ENCODE measurements at regions not wholly inside any gene's neighbourhood (a gene's known extent, or its start where the extent isn't known, plus 50 kb on each side); places are given as distances from the start of the nearest gene placed in this dataset.

DNA sequence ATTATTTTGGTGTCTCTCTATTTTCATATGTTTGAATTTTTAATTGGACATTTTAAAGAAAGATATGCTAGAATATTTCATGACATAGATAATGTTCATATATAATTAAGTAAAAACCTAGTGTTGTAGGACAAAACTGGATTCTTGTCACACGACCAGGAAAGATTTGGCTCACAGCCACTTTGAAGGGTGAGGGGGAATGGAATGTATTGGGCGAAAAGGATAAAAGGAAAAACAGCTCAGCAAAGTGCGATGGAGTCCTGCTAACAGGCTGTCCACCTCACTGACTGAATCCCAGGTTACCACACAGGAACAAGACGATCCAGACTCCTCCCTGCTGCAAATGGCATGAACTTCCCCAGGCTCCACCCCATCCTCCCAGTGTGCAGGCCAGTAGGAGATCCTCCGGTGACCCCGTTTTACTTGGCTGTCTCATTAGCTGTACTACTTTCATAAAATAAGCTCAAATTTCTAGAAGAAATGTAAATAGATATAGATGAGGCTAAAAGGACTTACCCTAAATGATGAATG is 186.2 kb downstream of the CD47 start:
- DNase-seq (ENCODE audit: low read depth in 2 of 2) = no peak

GRCh38 chr3:107899990-107900651 is 190.7 kb downstream of the CD47 start:
- DNase-seq (ENCODE audit: low read depth in 2 of 2) = no peak

DNA sequence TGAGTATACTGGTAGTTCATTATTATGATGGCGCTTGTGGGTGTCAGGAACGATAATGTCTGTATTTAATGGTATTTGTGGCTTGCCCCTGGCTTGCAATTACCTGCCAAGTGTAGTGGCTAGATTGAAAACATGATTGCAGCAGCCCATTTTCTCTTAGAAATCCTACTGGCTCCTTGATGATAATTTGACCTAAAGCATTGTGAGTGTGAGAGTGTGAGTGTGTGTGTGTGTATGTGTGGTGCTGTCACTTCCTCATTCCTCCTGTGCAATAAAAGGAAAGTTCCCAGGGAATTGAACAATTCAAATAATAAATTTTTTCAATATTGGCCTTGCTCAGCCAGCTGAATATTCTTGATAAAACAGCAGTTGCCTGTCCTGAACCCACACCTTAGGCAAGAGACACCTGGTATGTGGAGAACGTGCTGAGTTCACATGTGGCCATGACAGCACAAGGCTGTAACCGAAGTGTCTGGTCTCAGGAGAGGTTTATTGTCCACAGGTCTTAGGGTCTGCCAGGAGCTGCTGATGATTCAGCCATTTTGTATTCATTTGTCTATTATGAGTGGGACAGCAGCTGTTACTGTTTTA is 193.3 kb downstream of the CD47 start:
- DNase-seq (ENCODE audit: low read depth in 2 of 2) = peak; percentile 39 to 44

DNA sequence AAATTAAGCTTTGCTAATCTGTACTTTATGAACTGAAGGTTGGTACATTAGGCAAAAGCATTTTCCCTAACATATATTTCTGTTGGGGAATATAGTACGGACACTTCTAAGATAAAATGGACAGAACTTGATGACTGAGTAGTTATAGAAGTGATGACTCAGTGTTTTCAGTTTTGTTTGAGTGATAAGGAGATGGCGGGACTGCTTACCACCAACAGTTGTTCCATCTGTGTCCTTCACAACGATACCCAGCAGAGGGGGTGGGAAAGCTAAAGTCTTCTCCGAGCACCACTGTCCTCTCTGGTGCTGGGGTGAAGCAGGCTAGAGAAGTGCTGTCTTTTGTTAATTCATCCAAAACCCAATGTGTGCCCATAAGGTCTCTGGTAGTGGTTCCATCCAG is 195.8 kb downstream of the CD47 start:
- DNase-seq (ENCODE audit: low read depth in 2 of 2) = no peak

GRCh38 chr3:107892955-107893624 is 197.7 kb downstream of the CD47 start:
- no peak for DNase-seq (ENCODE audit: low read depth in 2 of 2)

GRCh38 chr3:107884719-107885460 is 205.9 kb downstream of the CD47 start:
- peak; percentile 76 to 81 for DNase-seq (ENCODE audit: low read depth in 2 of 2)

- DNase-seq (ENCODE audit: low read depth in 2 of 2) = no peak
Measured at GRCh38 chr3:107884028-107884427, 206.8 kb downstream of the CD47 start.

- DNase-seq (ENCODE audit: low read depth in 2 of 2) = no peak
Measured at GRCh38 chr3:107882881-107883280, 207.9 kb downstream of the CD47 start.

- DNase-seq (ENCODE audit: low read depth in 2 of 2) = no peak
Measured at GRCh38 chr3:107882261-107882660, 208.6 kb downstream of the CD47 start.

DNA sequence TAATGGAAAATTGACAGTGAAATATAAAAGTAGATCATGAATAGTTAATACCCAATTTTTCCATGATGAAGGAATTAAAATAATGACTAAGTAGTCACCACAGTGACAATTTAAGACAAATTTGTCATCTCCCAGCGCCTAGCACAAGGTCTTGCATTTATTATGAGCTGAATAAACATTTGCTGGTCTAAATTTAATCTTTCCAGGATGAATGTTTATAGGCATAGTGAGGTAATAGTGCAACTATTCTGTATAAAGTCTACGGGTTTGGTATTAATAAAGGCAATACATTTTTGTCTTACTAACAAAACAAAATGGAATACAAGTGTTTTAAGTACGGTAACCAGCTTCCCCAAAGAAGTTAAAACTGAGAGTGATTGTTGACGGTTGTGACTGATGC is 209.3 kb downstream of the CD47 start:
- no peak for DNase-seq (ENCODE audit: low read depth in 2 of 2)

GRCh38 chr3:107880702-107881101 is 210.1 kb downstream of the CD47 start:
- DNase-seq (ENCODE audit: low read depth in 2 of 2) = no peak

DNA sequence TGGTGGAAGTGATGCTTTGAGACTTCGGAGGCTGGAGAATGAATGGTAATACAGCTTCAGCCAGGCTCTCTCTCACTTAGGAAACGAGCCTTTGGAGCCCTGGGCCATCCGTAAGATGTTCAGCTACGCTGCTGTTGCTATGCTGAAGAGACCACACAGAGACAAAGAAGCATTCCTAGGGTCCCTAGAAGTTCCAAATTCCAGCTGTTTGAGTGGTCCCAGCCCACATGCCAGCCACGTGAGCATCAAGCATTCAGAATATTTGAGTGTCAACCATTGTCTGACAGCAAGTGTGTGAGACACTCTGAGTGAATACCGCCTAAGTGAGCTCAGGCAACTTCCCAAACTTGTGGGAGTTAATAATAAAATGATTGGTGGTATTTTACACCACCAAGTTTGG is 212.9 kb downstream of the CD47 start:
- no peak for DNase-seq (ENCODE audit: low read depth in 2 of 2)

GRCh38 chr3:107870943-107871638 is 219.7 kb downstream of the CD47 start:
- DNase-seq (ENCODE audit: low read depth in 2 of 2) = no peak

DNA sequence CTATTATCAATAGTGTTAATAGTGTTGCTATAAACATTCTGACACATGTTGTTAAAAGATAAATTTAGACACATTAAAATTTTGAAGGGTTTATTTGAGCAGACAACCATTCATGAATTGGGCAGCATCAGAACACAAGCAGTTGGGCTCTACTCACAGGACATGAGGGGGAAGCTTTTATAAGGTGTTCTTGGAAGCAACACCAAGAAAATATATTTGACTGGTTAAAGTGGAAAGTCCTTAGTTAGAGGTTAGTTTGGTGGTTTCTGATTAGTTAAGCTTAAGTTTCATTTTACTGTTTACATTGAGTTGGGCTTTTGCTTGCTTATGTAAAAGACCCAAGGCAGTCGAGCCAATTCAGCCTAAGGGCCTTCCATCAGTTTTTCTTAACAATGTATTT is 220.7 kb downstream of the CD47 start:
- no peak for DNase-seq (ENCODE audit: low read depth in 2 of 2)

DNA sequence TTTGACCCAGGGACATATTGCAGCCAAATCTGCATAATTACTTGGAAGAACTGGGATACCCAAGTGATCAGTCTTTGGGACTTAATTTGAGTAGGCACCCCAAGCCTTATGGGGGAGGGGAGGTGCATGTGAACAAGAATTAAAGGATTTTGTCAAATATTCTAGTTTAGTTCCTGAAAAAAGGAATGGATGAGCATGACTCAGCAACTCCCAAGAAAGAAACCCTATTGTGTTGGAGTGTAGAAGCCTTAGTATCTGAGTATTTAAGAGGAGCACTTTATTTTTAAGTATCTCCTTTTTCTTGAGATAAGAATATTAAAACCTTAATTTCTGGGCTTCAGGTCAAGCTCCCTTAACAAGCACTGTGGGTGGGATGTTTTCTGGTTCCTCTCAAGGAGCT is 222.4 kb downstream of the CD47 start:
- DNase-seq (ENCODE audit: low read depth in 2 of 2) = no peak

DNA sequence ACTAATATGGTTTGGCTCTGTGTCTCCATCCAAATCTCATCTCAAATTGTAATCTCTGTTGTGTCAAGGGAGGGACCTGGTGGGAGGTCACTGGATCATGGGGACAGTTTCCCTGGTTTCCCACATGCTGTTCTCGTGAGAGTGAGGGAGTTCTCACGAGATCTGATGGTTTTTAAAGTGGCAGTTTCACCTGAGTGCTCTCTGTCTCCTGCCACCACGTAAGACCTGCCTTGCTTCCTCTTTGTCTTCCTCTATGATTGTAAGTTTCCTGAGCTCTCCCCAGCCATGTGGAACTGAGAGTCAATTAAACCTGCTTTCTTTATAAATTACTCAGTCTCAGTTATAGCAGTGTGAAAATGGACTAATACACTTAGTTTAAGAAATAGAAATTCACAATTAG is 228.9 kb downstream of the CD47 start:
- DNase-seq (ENCODE audit: low read depth in 2 of 2) = no peak

DNA sequence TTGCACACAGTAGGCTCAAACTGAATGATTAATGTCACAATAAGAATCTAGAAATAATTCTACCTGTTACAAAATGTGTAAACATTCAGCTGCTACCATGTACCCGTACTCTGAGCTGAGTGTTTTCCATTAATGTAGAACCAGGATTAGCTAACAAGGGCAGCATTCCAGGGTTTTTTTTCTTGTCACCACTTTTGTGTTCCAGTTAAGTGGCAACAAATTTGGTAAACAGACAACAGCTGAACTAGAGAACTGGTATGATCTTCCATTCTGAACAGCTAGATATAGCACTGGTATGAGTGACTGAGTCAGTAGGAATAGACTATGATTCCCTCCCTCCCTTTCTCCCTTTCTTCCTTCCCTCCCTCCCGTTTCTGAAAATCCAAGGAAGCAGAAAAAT is 229.4 kb downstream of the CD47 start:
- no peak for DNase-seq (ENCODE audit: low read depth in 2 of 2)

All from fibroblast of skin of left biceps (primary cell).